ENCODE measurements at regions not wholly inside any gene's neighbourhood (a gene's known extent, or its start where the extent isn't known, plus 50 kb on each side); places are given as distances from the start of the nearest gene placed in this dataset.

GRCh38 chr19:31178833-31179470, 170.3 kb downstream of the TSHZ3 start:
- POLR2A ChIA-PET = no interaction called here
- no peak for ATAC-seq
- intact Hi-C loops (cut with micrococcal nuclease; ENCODE audit: unreplicated experiment) = no loop called here
- Histone ChIP-seq H3K27ac (ENCODE audit: low read length) (no peak overlapping the region), H3K4me3 (ENCODE audit: low read depth in 2 of 2, low read length in 2 of 2) (no peak overlapping the region), H3K36me3 (ENCODE audit: control insufficient read depth, insufficient read depth, low read length) (no peaks in the 10 kb centered on the region), H3K9me3 (ENCODE audit: control insufficient read depth, insufficient read depth, low read depth, low read length) (no peaks in the 10 kb centered on the region), H3K27me3 (ENCODE audit: control insufficient read depth, insufficient read depth, low read length) (no peaks in the 10 kb centered on the region), H3K4me1 (ENCODE audit: control insufficient read depth, insufficient read depth, low read length) (no peaks in the 10 kb centered on the region)
- BruUV-seq (replicated peaks) = no TSS peak
- TF ChIP-seq TCF7L2 (IDR thresholded peaks at IDR 0.05; ENCODE audit: low read depth, low read length) (no peak), POLR2AphosphoS5 (IDR thresholded peaks at IDR 0.05; ENCODE audit: low read depth, low read length) (no peak), SIN3A (IDR thresholded peaks at IDR 0.05; ENCODE audit: borderline replicate concordance, insufficient read depth, low read depth, low read length) (no peak)
- TF ChIP-seq, protein P1, sequence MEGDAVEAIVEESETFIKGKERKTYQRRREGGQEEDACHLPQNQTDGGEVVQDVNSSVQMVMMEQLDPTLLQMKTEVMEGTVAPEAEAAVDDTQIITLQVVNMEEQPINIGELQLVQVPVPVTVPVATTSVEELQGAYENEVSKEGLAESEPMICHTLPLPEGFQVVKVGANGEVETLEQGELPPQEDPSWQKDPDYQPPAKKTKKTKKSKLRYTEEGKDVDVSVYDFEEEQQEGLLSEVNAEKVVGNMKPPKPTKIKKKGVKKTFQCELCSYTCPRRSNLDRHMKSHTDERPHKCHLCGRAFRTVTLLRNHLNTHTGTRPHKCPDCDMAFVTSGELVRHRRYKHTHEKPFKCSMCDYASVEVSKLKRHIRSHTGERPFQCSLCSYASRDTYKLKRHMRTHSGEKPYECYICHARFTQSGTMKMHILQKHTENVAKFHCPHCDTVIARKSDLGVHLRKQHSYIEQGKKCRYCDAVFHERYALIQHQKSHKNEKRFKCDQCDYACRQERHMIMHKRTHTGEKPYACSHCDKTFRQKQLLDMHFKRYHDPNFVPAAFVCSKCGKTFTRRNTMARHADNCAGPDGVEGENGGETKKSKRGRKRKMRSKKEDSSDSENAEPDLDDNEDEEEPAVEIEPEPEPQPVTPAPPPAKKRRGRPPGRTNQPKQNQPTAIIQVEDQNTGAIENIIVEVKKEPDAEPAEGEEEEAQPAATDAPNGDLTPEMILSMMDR (IDR thresholded peaks at IDR 0.05) = no peak
- TF ChIP-seq, protein P2, sequence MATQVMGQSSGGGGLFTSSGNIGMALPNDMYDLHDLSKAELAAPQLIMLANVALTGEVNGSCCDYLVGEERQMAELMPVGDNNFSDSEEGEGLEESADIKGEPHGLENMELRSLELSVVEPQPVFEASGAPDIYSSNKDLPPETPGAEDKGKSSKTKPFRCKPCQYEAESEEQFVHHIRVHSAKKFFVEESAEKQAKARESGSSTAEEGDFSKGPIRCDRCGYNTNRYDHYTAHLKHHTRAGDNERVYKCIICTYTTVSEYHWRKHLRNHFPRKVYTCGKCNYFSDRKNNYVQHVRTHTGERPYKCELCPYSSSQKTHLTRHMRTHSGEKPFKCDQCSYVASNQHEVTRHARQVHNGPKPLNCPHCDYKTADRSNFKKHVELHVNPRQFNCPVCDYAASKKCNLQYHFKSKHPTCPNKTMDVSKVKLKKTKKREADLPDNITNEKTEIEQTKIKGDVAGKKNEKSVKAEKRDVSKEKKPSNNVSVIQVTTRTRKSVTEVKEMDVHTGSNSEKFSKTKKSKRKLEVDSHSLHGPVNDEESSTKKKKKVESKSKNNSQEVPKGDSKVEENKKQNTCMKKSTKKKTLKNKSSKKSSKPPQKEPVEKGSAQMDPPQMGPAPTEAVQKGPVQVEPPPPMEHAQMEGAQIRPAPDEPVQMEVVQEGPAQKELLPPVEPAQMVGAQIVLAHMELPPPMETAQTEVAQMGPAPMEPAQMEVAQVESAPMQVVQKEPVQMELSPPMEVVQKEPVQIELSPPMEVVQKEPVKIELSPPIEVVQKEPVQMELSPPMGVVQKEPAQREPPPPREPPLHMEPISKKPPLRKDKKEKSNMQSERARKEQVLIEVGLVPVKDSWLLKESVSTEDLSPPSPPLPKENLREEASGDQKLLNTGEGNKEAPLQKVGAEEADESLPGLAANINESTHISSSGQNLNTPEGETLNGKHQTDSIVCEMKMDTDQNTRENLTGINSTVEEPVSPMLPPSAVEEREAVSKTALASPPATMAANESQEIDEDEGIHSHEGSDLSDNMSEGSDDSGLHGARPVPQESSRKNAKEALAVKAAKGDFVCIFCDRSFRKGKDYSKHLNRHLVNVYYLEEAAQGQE (IDR thresholded peaks at IDR 0.05; ENCODE audit: insufficient read depth in 1 of 2, low read depth in 2 of 2, low read length in 1 of 2) = no peak
- CTCF ChIA-PET = no interaction called here
- no peak for DNase-seq (ENCODE audit: low read depth, low spot score)
- in situ Hi-C loops (cut with HindIII; ENCODE audit: low pct_unique_long_range_greater_than_20kb, low sequenced_read_pairs) = no loop called here

- ChIA-PET CTCF (no interaction called here), POLR2A (no interaction called here)
- Histone ChIP-seq H3K4me1 (ENCODE audit: control insufficient read depth, insufficient read depth, low read length) (no peaks in the 10 kb centered on the region), H3K27me3 (ENCODE audit: control insufficient read depth, insufficient read depth, low read length) (no peaks in the 10 kb centered on the region), H3K27ac (ENCODE audit: low read length) (no peak overlapping the region), H3K9me3 (ENCODE audit: control insufficient read depth, insufficient read depth, low read depth, low read length) (no peaks in the 10 kb centered on the region), H3K36me3 (ENCODE audit: control insufficient read depth, insufficient read depth, low read length) (no peaks in the 10 kb centered on the region), H3K4me3 (ENCODE audit: low read depth in 2 of 2, low read length in 2 of 2) (no peak overlapping the region)
- DNase-seq (ENCODE audit: low read depth, low spot score) (no peak), ATAC-seq (no peak)
- intact Hi-C loops (cut with micrococcal nuclease; ENCODE audit: unreplicated experiment) (no loop called here), in situ Hi-C loops (cut with HindIII; ENCODE audit: low pct_unique_long_range_greater_than_20kb, low sequenced_read_pairs) (no loop called here)
- no TSS peak for BruUV-seq (replicated peaks)
- TF ChIP-seq SIN3A (IDR thresholded peaks at IDR 0.05; ENCODE audit: borderline replicate concordance, insufficient read depth, low read depth, low read length) = no peak
- TF ChIP-seq, protein P2 (IDR thresholded peaks at IDR 0.05; ENCODE audit: insufficient read depth in 1 of 2, low read depth in 2 of 2, low read length in 1 of 2) = no peak
- no peak for TF ChIP-seq TCF7L2 (IDR thresholded peaks at IDR 0.05; ENCODE audit: low read depth, low read length)
- TF ChIP-seq, protein P1 (IDR thresholded peaks at IDR 0.05) = no peak
- no peak for TF ChIP-seq POLR2AphosphoS5 (IDR thresholded peaks at IDR 0.05; ENCODE audit: low read depth, low read length)
These were observed 172.0 kb downstream of the TSHZ3 start for GRCh38 chr19:31177246-31177645.

Measured in Panc1 (cell line).